IMR-90 (cell line): ENCODE measurements at regions not wholly inside any gene's neighbourhood (a gene's known extent, or its start where the extent isn't known, plus 50 kb on each side); places are given as distances from the start of the nearest gene placed in this dataset.

Source experiments
- ATAC-seq: fragments of 200-7000 bp; cut with Tn5 transposase; 2 replicates; pipeline ENCODE4 v1.9.1; 2020; ENCODE audit warnings: low read depth, mild to moderate bottlenecking, moderate library complexity
- BruUV-seq: library from RNA; stranded (reverse); fragments of 400-500 nt; replicated peaks from 2 replicates; lab custom pipeline; 2021; lab: Mats Ljungman, UMichigan
- CTCF ChIA-PET: fragments of 300-600 bp; formaldehyde crosslinking; extraction: SDS; loops from one replicate; lab custom pipeline; 2021; ENCODE audit warnings: antibody characterized with exemption; lab: Yijun Ruan, JAX
- POLR2A ChIA-PET: fragments of 300-600 bp; sonication (Branson Sonifier 250); formaldehyde crosslinking; loops from one replicate; lab custom pipeline; 2022; ENCODE audit warnings: antibody characterized with exemption; ENCODE audit not compliant: unreplicated experiment; lab: Charles Lee
- DNase-seq: peaks from one replicate; pipeline ENCODE4 v3.0.0; 2013
- H2AFZ ChIP-seq: replicated peaks from 2 replicates; pipeline ENCODE3; 2013; ENCODE audit warnings: low read length, mild to moderate bottlenecking; ENCODE audit not compliant: poor library complexity
- H2AK5ac ChIP-seq: 2 replicates; pipeline ENCODE4 v1.6.1; 2013; ENCODE audit warnings: low read depth, low read length, inconsistent platforms
- H2AK9ac ChIP-seq: replicated peaks from 2 replicates; pipeline ENCODE3; 2013; ENCODE audit warnings: mild to moderate bottlenecking, low read depth, low read length, moderate library complexity; ENCODE audit not compliant: poor library complexity
- H2BK120ac ChIP-seq: 2 replicates; pipeline ENCODE4 v1.6.1; 2013; ENCODE audit warnings: low read depth, low read length, inconsistent platforms
- H2BK15ac ChIP-seq: 3 replicates; pipeline ENCODE4 v1.6.1; 2013; ENCODE audit warnings: low read depth, low read length, inconsistent platforms
- H2BK20ac ChIP-seq: 2 replicates; pipeline ENCODE4 v1.6.1; 2013; ENCODE audit warnings: low read depth, mild to moderate bottlenecking, inconsistent platforms, low read length, moderate library complexity
- H2BK5ac ChIP-seq: 2 replicates; pipeline ENCODE4 v1.6.1; 2013; ENCODE audit warnings: mild to moderate bottlenecking, low read depth, low read length, inconsistent platforms; ENCODE audit not compliant: poor library complexity, severe bottlenecking
- H3K14ac ChIP-seq: replicated peaks from 2 replicates; pipeline ENCODE4 v1.6.1; 2013; ENCODE audit warnings: low read depth, low read length, inconsistent platforms
- H3K18ac ChIP-seq: 2 replicates; pipeline ENCODE4 v1.6.1; 2013; ENCODE audit warnings: low read depth, low read length, control low read depth
- H3K23ac ChIP-seq: 2 replicates; pipeline ENCODE4 v1.6.1; 2013; ENCODE audit warnings: low read depth, low read length, inconsistent platforms
- H3K27ac ChIP-seq: 2 replicates; pipeline ENCODE4 v1.5.1; 2013; ENCODE audit warnings: mild to moderate bottlenecking, control low read depth, low read length; ENCODE audit not compliant: insufficient read depth
- H3K27me3 ChIP-seq: 2 replicates; pipeline ENCODE4 v1.6.1; 2013; ENCODE audit warnings: low read length; ENCODE audit not compliant: control insufficient read depth, insufficient read depth
- H3K36me3 ChIP-seq: 2 replicates; pipeline ENCODE4 v1.6.1; 2013; ENCODE audit warnings: low read length, mixed read lengths; ENCODE audit not compliant: control insufficient read depth, insufficient read depth
- H3K4ac ChIP-seq: 2 replicates; pipeline ENCODE4 v1.6.1; 2013; ENCODE audit warnings: low read depth, low read length, inconsistent platforms
- H3K4me1 ChIP-seq: 2 replicates; pipeline ENCODE4 v1.6.1; 2013; ENCODE audit warnings: low read length, mixed read lengths; ENCODE audit not compliant: control insufficient read depth, insufficient read depth
- H3K4me2 ChIP-seq: 2 replicates; pipeline ENCODE4 v1.6.1; 2013; ENCODE audit warnings: low read depth, mild to moderate bottlenecking, control low read depth, low read length, moderate library complexity
- H3K4me3 ChIP-seq: 2 replicates; pipeline ENCODE4 v1.5.1; 2013; ENCODE audit warnings: low read depth, mild to moderate bottlenecking, control low read depth, low read length, moderate library complexity; ENCODE audit not compliant: insufficient read depth
- H3K56ac ChIP-seq: 2 replicates; pipeline ENCODE4 v1.6.1; 2013; ENCODE audit warnings: low read length, inconsistent platforms; ENCODE audit not compliant: insufficient read depth; ENCODE audit errors: extremely low read depth
- H3K79me1 ChIP-seq, 2 experiments: 2 replicates each; pipeline ENCODE4 v1.6.1; 2013; ENCODE audit warnings: low read length in 2 of 2, inconsistent platforms in 1 of 2, low read depth in 1 of 2
- H3K9ac ChIP-seq: 2 replicates; pipeline ENCODE4 v1.6.1; 2013; ENCODE audit warnings: low read depth, low read length, control low read depth
- H3K9me1 ChIP-seq: 2 replicates; pipeline ENCODE4 v1.6.1; 2013; ENCODE audit warnings: low read length, inconsistent platforms; ENCODE audit not compliant: insufficient read depth
- H3K9me3 ChIP-seq: 2 replicates; pipeline ENCODE4 v1.6.1; 2013; ENCODE audit warnings: low read length; ENCODE audit not compliant: control insufficient read depth, insufficient read depth
- H4K20me1 ChIP-seq: 2 replicates; pipeline ENCODE4 v1.6.1; 2013; ENCODE audit warnings: low read length, inconsistent platforms; ENCODE audit not compliant: insufficient read depth
- H4K5ac ChIP-seq: 2 replicates; pipeline ENCODE4 v1.6.1; 2013; ENCODE audit warnings: mild to moderate bottlenecking, low read depth, low read length, control low read depth
- H4K8ac ChIP-seq, 2 experiments: 2 replicates each; pipeline ENCODE4 v1.6.1; 2013; ENCODE audit warnings: low read depth in 2 of 2, low read length in 2 of 2, control low read depth in 1 of 2, inconsistent platforms in 1 of 2
- H4K91ac ChIP-seq: 2 replicates; pipeline ENCODE4 v1.6.1; 2013; ENCODE audit warnings: low read depth, low read length, inconsistent platforms; ENCODE audit not compliant: insufficient read depth
- BHLHE40 ChIP-seq: fragments of 150-350 bp; IDR thresholded peaks from 2 replicates; pipeline ENCODE4 v1.6.1; 2016; ENCODE audit warnings: mild to moderate bottlenecking, low read depth, low read length
- CEBPB ChIP-seq: IDR thresholded peaks from 2 replicates; pipeline ENCODE4 v1.6.1; 2012; ENCODE audit warnings: low read depth, low read length, improper control_type of control experiment
- FOS ChIP-seq: fragments of 150-350 bp; IDR thresholded peaks from 2 replicates; pipeline ENCODE4 v1.6.1; 2016; ENCODE audit warnings: low read depth, low read length
- MAFK ChIP-seq: IDR thresholded peaks from 2 replicates; pipeline ENCODE4 v1.6.1; 2012; ENCODE audit warnings: low read depth, low read length, improper control_type of control experiment
- MAZ ChIP-seq: IDR thresholded peaks from 2 replicates; pipeline ENCODE4 v1.6.1; 2012; ENCODE audit warnings: low read depth, mild to moderate bottlenecking, low read length, improper control_type of control experiment, moderate library complexity, borderline replicate concordance
- MXI1 ChIP-seq: IDR thresholded peaks from 2 replicates; pipeline ENCODE4 v1.6.1; 2012; ENCODE audit warnings: low read depth, mild to moderate bottlenecking, low read length, moderate library complexity, borderline replicate concordance
- POLR2A ChIP-seq: IDR thresholded peaks from 2 replicates; pipeline ENCODE4 v1.6.1; 2012; ENCODE audit warnings: mild to moderate bottlenecking, low read depth, low read length
- RAD21 ChIP-seq: IDR thresholded peaks from 2 replicates; pipeline ENCODE4 v1.6.1; 2012; ENCODE audit warnings: low read length, improper control_type of control experiment
- RCOR1 ChIP-seq: IDR thresholded peaks from 2 replicates; pipeline ENCODE4 v1.6.1; 2012; ENCODE audit warnings: mild to moderate bottlenecking, low read length, improper control_type of control experiment; ENCODE audit not compliant: insufficient replicate concordance
- RFX5 ChIP-seq: IDR thresholded peaks from 2 replicates; pipeline ENCODE4 v1.8.0; 2012; ENCODE audit warnings: low read depth, mild to moderate bottlenecking, low read length, moderate library complexity
- SMC3 ChIP-seq: fragments of 150-350 bp; IDR thresholded peaks from 2 replicates; pipeline ENCODE4 v1.6.1; 2016; ENCODE audit warnings: low read depth, mild to moderate bottlenecking, antibody characterized with exemption, low read length, moderate library complexity
- USF2 ChIP-seq: fragments of 150-350 bp; IDR thresholded peaks from 2 replicates; pipeline ENCODE4 v1.6.1; 2017; ENCODE audit warnings: mild to moderate bottlenecking, antibody characterized with exemption, low read length, low read depth
- WGBS, 2 experiments: methylation state at CpG; one replicate each; pipeline versions ENCODE4 v1.1.5 to v1.1.7; 2013; ENCODE audit warnings: missing lambda C conversion rate in 2 of 2; ENCODE audit not compliant: insufficient read length in 1 of 2; ENCODE audit errors: extremely low coverage in 2 of 2; 5-methylcytosine and 5-hydroxymethylcytosine counted together
- dilution Hi-C: fragments of 300-500 bp; cut with HindIII; formaldehyde crosslinking; loops from one replicate; pipeline ENCODE4 v1.14.3; 2018; ENCODE audit warnings: low sequenced_read_pairs; ENCODE audit not compliant: unreplicated experiment
- in situ Hi-C: fragments of 300-500 bp; cut with MboI; formaldehyde crosslinking; loops from 3 replicates; pipeline ENCODE4 v1.14.3; 2019; ENCODE audit warnings: low sequenced_read_pairs, inconsistent platforms, mixed read lengths
- intact Hi-C: fragments of 100-400 bp; cut with micrococcal nuclease; formaldehyde crosslinking; loops from 2 replicates; pipeline ENCODE4 v1.10.0; 2022
- TF ChIP-seq, protein P1 (sequence below): conservative IDR thresholded peaks from 2 replicates; pipeline ENCODE4 v1.5.1; 2012; ENCODE audit warnings: mild to moderate bottlenecking, low read depth, low read length, improper control_type of control experiment

- peak; percentile 61 for ATAC-seq
- TF ChIP-seq CEBPB (no peak), RCOR1 (no peak), USF2 (no peak), MXI1 (no peak), RAD21 (no peak), POLR2A (no peak), RFX5 (no peak), MAZ (no peak), SMC3 (no peak), FOS (no peak), BHLHE40 (no peak), MAFK (no peak)
- TF ChIP-seq, protein P1, sequence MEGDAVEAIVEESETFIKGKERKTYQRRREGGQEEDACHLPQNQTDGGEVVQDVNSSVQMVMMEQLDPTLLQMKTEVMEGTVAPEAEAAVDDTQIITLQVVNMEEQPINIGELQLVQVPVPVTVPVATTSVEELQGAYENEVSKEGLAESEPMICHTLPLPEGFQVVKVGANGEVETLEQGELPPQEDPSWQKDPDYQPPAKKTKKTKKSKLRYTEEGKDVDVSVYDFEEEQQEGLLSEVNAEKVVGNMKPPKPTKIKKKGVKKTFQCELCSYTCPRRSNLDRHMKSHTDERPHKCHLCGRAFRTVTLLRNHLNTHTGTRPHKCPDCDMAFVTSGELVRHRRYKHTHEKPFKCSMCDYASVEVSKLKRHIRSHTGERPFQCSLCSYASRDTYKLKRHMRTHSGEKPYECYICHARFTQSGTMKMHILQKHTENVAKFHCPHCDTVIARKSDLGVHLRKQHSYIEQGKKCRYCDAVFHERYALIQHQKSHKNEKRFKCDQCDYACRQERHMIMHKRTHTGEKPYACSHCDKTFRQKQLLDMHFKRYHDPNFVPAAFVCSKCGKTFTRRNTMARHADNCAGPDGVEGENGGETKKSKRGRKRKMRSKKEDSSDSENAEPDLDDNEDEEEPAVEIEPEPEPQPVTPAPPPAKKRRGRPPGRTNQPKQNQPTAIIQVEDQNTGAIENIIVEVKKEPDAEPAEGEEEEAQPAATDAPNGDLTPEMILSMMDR, result no peak
- no peak overlapping the region for H2AK9ac ChIP-seq
- no peak overlapping the region for H3K27ac ChIP-seq
- H3K4me3 ChIP-seq, result no peak overlapping the region
- no peak overlapping the region for H2BK120ac ChIP-seq
- no peak overlapping the region for H3K18ac ChIP-seq
- POLR2A ChIA-PET, result no interaction called here
- WGBS, 2 experiments, result no CpG with 5 or more reads among the region's 11 CpGs
- peaks cover 34% of the 10 kb centered on the region for H3K27me3 ChIP-seq
- H3K36me3 ChIP-seq, result no peaks in the 10 kb centered on the region
- H4K91ac ChIP-seq, result no peak overlapping the region
- peak overlapping the region; percentile 72 for H2AFZ ChIP-seq
- H4K8ac ChIP-seq, result no peak overlapping the region
- no peak overlapping the region for H3K9ac ChIP-seq
- no peak overlapping the region for H4K5ac ChIP-seq
- no peak overlapping the region for H2BK15ac ChIP-seq
- in situ Hi-C loops, result no loop called here
- CTCF ChIA-PET, result no interaction called here
- intact Hi-C loops, result no loop called here
- H3K9me3 ChIP-seq, result no peaks in the 10 kb centered on the region
- H3K9me1 ChIP-seq, result no peaks in the 10 kb centered on the region
- BruUV-seq, result no TSS peak
- no peak overlapping the region for H3K56ac ChIP-seq
- H2AK5ac ChIP-seq, result no peak overlapping the region
- no peaks in the 10 kb centered on the region for H3K79me1 ChIP-seq
- H3K4me1 ChIP-seq, result no peaks in the 10 kb centered on the region
- H2BK5ac ChIP-seq, result no peak overlapping the region
- H3K14ac ChIP-seq, result no peak overlapping the region
- no peak overlapping the region for H3K23ac ChIP-seq
- no peak overlapping the region for H3K4me2 ChIP-seq
- dilution Hi-C loops, result no loop called here
- no peaks in the 10 kb centered on the region for H4K20me1 ChIP-seq
- H2BK20ac ChIP-seq, result no peak overlapping the region
- DNase-seq, result peak; percentile 61
- H3K4ac ChIP-seq, result no peak overlapping the region
Measured at GRCh38 chr9:36738318-36738976, 165.8 kb downstream of the MELK start.
